H9 (cell line): ENCODE measurements at regions not wholly inside any gene's neighbourhood (a gene's known extent, or its start where the extent isn't known, plus 50 kb on each side); places are given as distances from the start of the nearest gene placed in this dataset.

Experiments
- DNase-seq: peaks from one replicate; pipeline ENCODE4 v3.0.0-alpha.2; 2017
- H2AFZ ChIP-seq: one replicate; pipeline ENCODE4 v1.6.1; 2013; ENCODE audit warnings: mild to moderate bottlenecking, low read length, control low read depth, moderate library complexity
- H2AK5ac ChIP-seq: 2 replicates; pipeline ENCODE4 v1.6.1; 2013; ENCODE audit warnings: low read length, control low read depth, mixed read lengths; ENCODE audit not compliant: insufficient read length
- H2BK120ac ChIP-seq: one replicate; pipeline ENCODE4 v1.6.1; 2013; ENCODE audit warnings: low read depth, mild to moderate bottlenecking, low read length, control low read depth, inconsistent platforms; ENCODE audit not compliant: poor library complexity, severe bottlenecking
- H2BK12ac ChIP-seq: 2 replicates; pipeline ENCODE4 v1.6.1; 2013; ENCODE audit warnings: low read length, control low read depth, mixed read lengths, low read depth; ENCODE audit not compliant: insufficient read length
- H2BK15ac ChIP-seq: 2 replicates; pipeline ENCODE4 v1.6.1; 2013; ENCODE audit warnings: low read depth, low read length, control low read depth
- H2BK20ac ChIP-seq: one replicate; pipeline ENCODE4 v1.6.1; 2013; ENCODE audit warnings: low read depth, mild to moderate bottlenecking, low read length, control low read depth, inconsistent platforms; ENCODE audit not compliant: poor library complexity, severe bottlenecking
- H2BK5ac ChIP-seq: 2 replicates; pipeline ENCODE4 v1.6.1; 2013; ENCODE audit warnings: low read length, control low read depth, mixed read lengths; ENCODE audit not compliant: insufficient read length
- H3K14ac ChIP-seq: 2 replicates; pipeline ENCODE4 v1.6.1; 2013; ENCODE audit warnings: low read length, control low read depth; ENCODE audit not compliant: insufficient read depth
- H3K18ac ChIP-seq: 2 replicates; pipeline ENCODE4 v1.6.1; 2013; ENCODE audit warnings: low read depth, mild to moderate bottlenecking, mixed read lengths, low read length, control low read depth; ENCODE audit not compliant: insufficient read length
- H3K23ac ChIP-seq: 2 replicates; pipeline ENCODE4 v1.6.1; 2013; ENCODE audit warnings: low read length, control low read depth, mixed read lengths, low read depth; ENCODE audit not compliant: insufficient read length
- H3K23me2 ChIP-seq: 2 replicates; pipeline ENCODE4 v1.6.1; 2013; ENCODE audit warnings: low read depth, mild to moderate bottlenecking, mixed read lengths, low read length, control low read depth; ENCODE audit not compliant: insufficient read length, poor library complexity, severe bottlenecking
- H3K27ac ChIP-seq: 2 replicates; pipeline ENCODE4 v1.5.1; 2013; ENCODE audit warnings: low read length, control low read depth, mixed read lengths, low read depth; ENCODE audit not compliant: insufficient read length
- H3K27me3 ChIP-seq: 2 replicates; pipeline ENCODE4 v1.6.1; 2013; ENCODE audit warnings: low read length, control low read depth, inconsistent platforms; ENCODE audit not compliant: insufficient read depth
- H3K4ac ChIP-seq: 2 replicates; pipeline ENCODE4 v1.6.1; 2013; ENCODE audit warnings: low read depth, mild to moderate bottlenecking, control low read depth, inconsistent platforms, low read length, moderate library complexity
- H3K4me1 ChIP-seq: 2 replicates; pipeline ENCODE4 v1.6.1; 2013; ENCODE audit warnings: low read length, control low read depth, inconsistent platforms; ENCODE audit not compliant: insufficient read depth
- H3K4me2 ChIP-seq: 2 replicates; pipeline ENCODE4 v1.6.1; 2013; ENCODE audit warnings: low read length, control low read depth, mixed read lengths; ENCODE audit not compliant: insufficient read length, insufficient read depth
- H3K56ac ChIP-seq: 2 replicates; pipeline ENCODE4 v1.6.1; 2013; ENCODE audit warnings: low read depth, mild to moderate bottlenecking, mixed read lengths, low read length, control low read depth; ENCODE audit not compliant: insufficient read length
- H3K79me1 ChIP-seq: 2 replicates; pipeline ENCODE4 v1.6.1; 2013; ENCODE audit warnings: low read depth, mild to moderate bottlenecking, moderate library complexity, low read length, control low read depth, inconsistent platforms; ENCODE audit not compliant: insufficient read depth, poor library complexity, severe bottlenecking
- H3K79me2 ChIP-seq: 2 replicates; pipeline ENCODE4 v1.6.1; 2013; ENCODE audit warnings: low read length, control low read depth, inconsistent platforms; ENCODE audit not compliant: insufficient read depth
- H3K9ac ChIP-seq: 2 replicates; pipeline ENCODE4 v1.6.1; 2013; ENCODE audit warnings: low read length, control low read depth, mixed read lengths; ENCODE audit not compliant: insufficient read length; ENCODE audit errors: extremely low read depth
- H3K9me3 ChIP-seq: one replicate; pipeline ENCODE4 v1.6.1; 2013; ENCODE audit warnings: low read depth, low read length, inconsistent platforms; ENCODE audit not compliant: control insufficient read depth
- H3T11ph ChIP-seq: one replicate; pipeline ENCODE4 v1.6.1; 2013; ENCODE audit warnings: mild to moderate bottlenecking, low read length, control low read depth, inconsistent platforms
- H4K20me1 ChIP-seq: one replicate; pipeline ENCODE4 v1.6.1; 2013; ENCODE audit not compliant: control insufficient read depth, insufficient read length, insufficient read depth
- H4K5ac ChIP-seq: 2 replicates; pipeline ENCODE4 v1.6.1; 2013; ENCODE audit warnings: low read depth, mild to moderate bottlenecking, mixed read lengths, low read length, control low read depth; ENCODE audit not compliant: insufficient read length
- H4K8ac ChIP-seq: replicated peaks from 2 replicates; pipeline ENCODE4 v1.6.1; 2013; ENCODE audit warnings: low read length, control low read depth, mixed read lengths, low read depth; ENCODE audit not compliant: insufficient read length
- H4K91ac ChIP-seq: 2 replicates; pipeline ENCODE4 v1.6.1; 2013; ENCODE audit warnings: low read depth, mild to moderate bottlenecking, moderate library complexity, mixed read lengths, low read length, control low read depth; ENCODE audit not compliant: insufficient read length
- H3K27ac Mint-ChIP-seq, 3 experiments: 2 replicates in 2 of 3; 3 replicates in 1 of 3; pipeline ENCODE4 v1.8.0; 2020 to 2021; ENCODE audit warnings: mixed read lengths in 3 of 3, mild to moderate bottlenecking in 1 of 3, moderate library complexity in 1 of 3
- H3K27me3 Mint-ChIP-seq: 2 replicates; pipeline ENCODE4 v1.8.0; 2021; ENCODE audit warnings: low read depth, mild to moderate bottlenecking, moderate library complexity, mixed read lengths
- H3K36me3 Mint-ChIP-seq, 3 experiments: 2 replicates in 2 of 3; 3 replicates in 1 of 3; pipeline ENCODE4 v1.8.0; 2020 to 2021; ENCODE audit warnings: low read depth in 3 of 3, mixed read lengths in 3 of 3; ENCODE audit not compliant: insufficient read depth in 1 of 3
- H3K4me1 Mint-ChIP-seq, 2 experiments: 2 replicates each; pipeline ENCODE4 v1.8.0; 2020; ENCODE audit warnings: mixed read lengths in 2 of 2
- H3K4me3 Mint-ChIP-seq, 2 experiments: 2 replicates in 1 of 2; 3 replicates in 1 of 2; pipeline ENCODE4 v1.8.0; 2020 to 2021; ENCODE audit warnings: mild to moderate bottlenecking in 2 of 2, mixed read lengths in 2 of 2, moderate library complexity in 1 of 2
- H3K9me3 Mint-ChIP-seq, 2 experiments: 2 replicates in 1 of 2; 3 replicates in 1 of 2; pipeline ENCODE4 v1.8.0; 2020; ENCODE audit warnings: mild to moderate bottlenecking in 2 of 2, mixed read lengths in 2 of 2, moderate library complexity in 1 of 2
- CTCF ChIP-seq: fragments of 200-600 bp; sonication (generic); conservative IDR thresholded peaks from 3 replicates; pipeline ENCODE4 v1.8.0; 2021; ENCODE audit warnings: antibody characterized with exemption, mild to moderate bottlenecking
- WGBS: extraction: QIAGEN DNeasy Blood & Tissue Kit; methylation state at CpG from one replicate; pipeline ENCODE4 v1.1.7; 2013; ENCODE audit warnings: missing lambda C conversion rate, low lambda C conversion rate, mixed read lengths; ENCODE audit not compliant: insufficient read length; ENCODE audit errors: extremely low coverage; 5-methylcytosine and 5-hydroxymethylcytosine counted together

GRCh38 chr5:97906135-97906534 is 723.1 kb upstream of the RIOK2 start:
- no peak overlapping the region for H2BK5ac ChIP-seq
- no peaks in the 10 kb centered on the region for H4K20me1 ChIP-seq
- no peak overlapping the region for H3K9ac ChIP-seq
- no peak for DNase-seq
- H3K79me2 ChIP-seq = no peaks in the 10 kb centered on the region
- H2BK120ac ChIP-seq = no peak overlapping the region
- no peaks in the 10 kb centered on the region for H3K79me1 ChIP-seq
- H3K23me2 ChIP-seq = no peaks in the 10 kb centered on the region
- no peak overlapping the region for H2BK12ac ChIP-seq
- H3K27ac Mint-ChIP-seq = peak overlapping the region; percentile 23 to 94 (median 45); a peak in 5 of 7 replicates
- WGBS = no CpG with 5 or more reads among the region's 3 CpGs
- no peak overlapping the region for H4K8ac ChIP-seq
- H3K4me1 ChIP-seq = peaks cover 6% of the 10 kb centered on the region
- H3K27me3 ChIP-seq = no peaks in the 10 kb centered on the region
- H2AFZ ChIP-seq = no peak overlapping the region
- H3K56ac ChIP-seq = no peak overlapping the region
- H3K18ac ChIP-seq = no peak overlapping the region
- no peak overlapping the region for H3K4ac ChIP-seq
- H3K4me1 Mint-ChIP-seq = peaks cover 16 to 20% of the 10 kb centered on the region in 2 experiments
- H3K27me3 Mint-ChIP-seq = peaks cover 2% of the 10 kb centered on the region; the same call in 1 of the 2 replicates
- H2BK15ac ChIP-seq = no peak overlapping the region
- H4K91ac ChIP-seq = no peak overlapping the region
- peaks cover 40 to 59% of the 10 kb centered on the region in 2 experiments for H3K9me3 Mint-ChIP-seq
- no peak overlapping the region for H2BK20ac ChIP-seq
- H4K5ac ChIP-seq = no peak overlapping the region
- H3T11ph ChIP-seq = no peak overlapping the region
- H3K4me2 ChIP-seq = no peak overlapping the region
- H3K4me3 Mint-ChIP-seq = no peak overlapping the region
- H3K27ac ChIP-seq = peak overlapping the region; percentile 74
- no peak overlapping the region for H3K14ac ChIP-seq
- H3K23ac ChIP-seq = no peak overlapping the region
- H3K36me3 Mint-ChIP-seq = peaks cover 24 to 54% (median 32%) of the 10 kb centered on the region in 3 experiments
- H3K9me3 ChIP-seq = peaks cover 10% of the 10 kb centered on the region
- H2AK5ac ChIP-seq = no peak overlapping the region
- no peak for TF ChIP-seq CTCF
